Activated T-helper 1 cell treated with anti-CD3 and anti-CD28 coated beads, Interleukin-12 subunit alpha, Interleukin-12 subunit beta, Interleukin-2, Interleukin-4 antibody, amounts not matched to agents 30 ng/mL and 10 ng/mL and 1 ng/mL, durations not matched to agents 14 hours and 24 hours and 36 hours (primary cell): ENCODE measurements at regions not wholly inside any gene's neighbourhood (a gene's known extent, or its start where the extent isn't known, plus 50 kb on each side); places are given as distances from the start of the nearest gene placed in this dataset.

Experiments used
- DNase-seq: peaks from one replicate; pipeline ENCODE4 v3.0.0; 2021; ENCODE audit warnings: low spot score
- H3K27ac Mint-ChIP-seq: one replicate; pipeline ENCODE4 v1.8.0; 2021; ENCODE audit warnings: mild to moderate bottlenecking, mixed read lengths
- H3K27me3 Mint-ChIP-seq: one replicate; pipeline ENCODE4 v1.8.0; 2022; ENCODE audit warnings: mild to moderate bottlenecking, moderate library complexity, mixed read lengths; ENCODE audit not compliant: insufficient read depth
- H3K36me3 Mint-ChIP-seq: one replicate; pipeline ENCODE4 v1.8.0; 2021; ENCODE audit warnings: low read depth, mixed read lengths
- H3K4me1 Mint-ChIP-seq: one replicate; pipeline ENCODE4 v1.8.0; 2021; ENCODE audit warnings: low read depth, mixed read lengths
- H3K4me3 Mint-ChIP-seq: one replicate; pipeline ENCODE4 v1.8.0; 2021; ENCODE audit warnings: mild to moderate bottlenecking, moderate library complexity, mixed read lengths
- H3K9me3 Mint-ChIP-seq: one replicate; pipeline ENCODE4 v1.8.0; 2021; ENCODE audit warnings: mixed read lengths
- intact Hi-C: fragments of 100-400 bp; cut with micrococcal nuclease; formaldehyde crosslinking; loops from one replicate; pipeline ENCODE4 v1.15.1; 2024

GRCh38 chr10:129344103-129344502 is 122.9 kb upstream of the MGMT start:
- no peak for DNase-seq
- intact Hi-C loops = no loop called here
- H3K4me3 Mint-ChIP-seq = no peak overlapping the region
- no peaks in the 10 kb centered on the region for H3K36me3 Mint-ChIP-seq
- no peaks in the 10 kb centered on the region for H3K9me3 Mint-ChIP-seq
- no peak overlapping the region for H3K27ac Mint-ChIP-seq
- no peaks in the 10 kb centered on the region for H3K4me1 Mint-ChIP-seq
- no peaks in the 10 kb centered on the region for H3K27me3 Mint-ChIP-seq

- Mint-ChIP-seq H3K27me3 (no peaks in the 10 kb centered on the region), H3K9me3 (no peaks in the 10 kb centered on the region), H3K27ac (no peak overlapping the region), H3K4me3 (no peak overlapping the region), H3K4me1 (no peaks in the 10 kb centered on the region), H3K36me3 (no peaks in the 10 kb centered on the region)
- DNase-seq = no peak
- intact Hi-C loops = no loop called here
Measured at GRCh38 chr10:129344731-129345355, 122.2 kb upstream of the MGMT start.

- intact Hi-C loops = no loop called here
- DNase-seq = no peak
- no peaks in the 10 kb centered on the region for H3K27me3 Mint-ChIP-seq
- no peak overlapping the region for H3K27ac Mint-ChIP-seq
- H3K4me1 Mint-ChIP-seq = no peaks in the 10 kb centered on the region
- no peak overlapping the region for H3K4me3 Mint-ChIP-seq
- H3K9me3 Mint-ChIP-seq = no peaks in the 10 kb centered on the region
- no peaks in the 10 kb centered on the region for H3K36me3 Mint-ChIP-seq
Measured at GRCh38 chr10:129345763-129346162, 121.3 kb upstream of the MGMT start.

- H3K4me3 Mint-ChIP-seq = no peak overlapping the region
- H3K27me3 Mint-ChIP-seq = peaks cover 2% of the 10 kb centered on the region
- intact Hi-C loops = no loop called here
- no peak for DNase-seq
- no peak overlapping the region for H3K27ac Mint-ChIP-seq
- no peaks in the 10 kb centered on the region for H3K4me1 Mint-ChIP-seq
- H3K9me3 Mint-ChIP-seq = no peaks in the 10 kb centered on the region
- H3K36me3 Mint-ChIP-seq = no peaks in the 10 kb centered on the region
Measured at GRCh38 chr10:129350690-129351089, 116.4 kb upstream of the MGMT start.

GRCh38 chr10:129353101-129353500 is 113.9 kb upstream of the MGMT start:
- no peaks in the 10 kb centered on the region for H3K4me1 Mint-ChIP-seq
- no peak for DNase-seq
- peaks cover 6% of the 10 kb centered on the region for H3K9me3 Mint-ChIP-seq
- no peak overlapping the region for H3K27ac Mint-ChIP-seq
- intact Hi-C loops = no loop called here
- H3K4me3 Mint-ChIP-seq = no peak overlapping the region
- H3K27me3 Mint-ChIP-seq = peaks cover 2% of the 10 kb centered on the region
- H3K36me3 Mint-ChIP-seq = no peaks in the 10 kb centered on the region

- intact Hi-C loops = no loop called here
- no peak for DNase-seq
- H3K9me3 Mint-ChIP-seq = peaks cover 6% of the 10 kb centered on the region
- no peak overlapping the region for H3K4me3 Mint-ChIP-seq
- H3K4me1 Mint-ChIP-seq = no peaks in the 10 kb centered on the region
- H3K27me3 Mint-ChIP-seq = no peaks in the 10 kb centered on the region
- no peaks in the 10 kb centered on the region for H3K36me3 Mint-ChIP-seq
- no peak overlapping the region for H3K27ac Mint-ChIP-seq
Measured at GRCh38 chr10:129360046-129360445, 107.0 kb upstream of the MGMT start.

- Mint-ChIP-seq H3K36me3 (no peaks in the 10 kb centered on the region), H3K4me3 (no peak overlapping the region), H3K27ac (no peak overlapping the region), H3K27me3 (no peaks in the 10 kb centered on the region), H3K4me1 (no peaks in the 10 kb centered on the region), H3K9me3 (no peaks in the 10 kb centered on the region)
- intact Hi-C loops = no loop called here
- no peak for DNase-seq
Measured at GRCh38 chr10:129361676-129362376, 105.2 kb upstream of the MGMT start.

- no peak for DNase-seq
- intact Hi-C loops = no loop called here
- Mint-ChIP-seq H3K4me3 (no peak overlapping the region), H3K27me3 (no peaks in the 10 kb centered on the region), H3K4me1 (no peaks in the 10 kb centered on the region), H3K27ac (no peak overlapping the region), H3K36me3 (no peaks in the 10 kb centered on the region), H3K9me3 (no peaks in the 10 kb centered on the region)
Measured at GRCh38 chr10:129364949-129365348, 102.1 kb upstream of the MGMT start.

- Mint-ChIP-seq H3K4me3 (no peak overlapping the region), H3K4me1 (no peaks in the 10 kb centered on the region), H3K36me3 (no peaks in the 10 kb centered on the region), H3K27ac (no peak overlapping the region), H3K27me3 (no peaks in the 10 kb centered on the region), H3K9me3 (no peaks in the 10 kb centered on the region)
- no peak for DNase-seq
- intact Hi-C loops = no loop called here
Measured at GRCh38 chr10:129365767-129366402, 101.2 kb upstream of the MGMT start.

- Mint-ChIP-seq H3K27ac (no peak overlapping the region), H3K4me1 (no peaks in the 10 kb centered on the region), H3K36me3 (no peaks in the 10 kb centered on the region), H3K9me3 (no peaks in the 10 kb centered on the region), H3K4me3 (no peak overlapping the region), H3K27me3 (peaks cover 4% of the 10 kb centered on the region)
- intact Hi-C loops = no loop called here
- no peak for DNase-seq
Measured at GRCh38 chr10:129366450-129366849, 100.6 kb upstream of the MGMT start.

GRCh38 chr10:129369566-129369965 is 97.5 kb upstream of the MGMT start:
- intact Hi-C loops = no loop called here
- no peak for DNase-seq

GRCh38 chr10:129371541-129371940 is 95.5 kb upstream of the MGMT start:
- H3K27ac Mint-ChIP-seq = no peak overlapping the region
- H3K27me3 Mint-ChIP-seq = peaks cover 23% of the 10 kb centered on the region
- H3K9me3 Mint-ChIP-seq = no peaks in the 10 kb centered on the region
- H3K36me3 Mint-ChIP-seq = no peaks in the 10 kb centered on the region
- no peak overlapping the region for H3K4me3 Mint-ChIP-seq
- no peaks in the 10 kb centered on the region for H3K4me1 Mint-ChIP-seq
- DNase-seq = no peak
- intact Hi-C loops = no loop called here

More at GRCh38 chr10:129369566-129369965, 97.5 kb upstream of the MGMT start:
- no peaks in the 10 kb centered on the region for H3K36me3 Mint-ChIP-seq
- no peak overlapping the region for H3K4me3 Mint-ChIP-seq
- peaks cover 23% of the 10 kb centered on the region for H3K27me3 Mint-ChIP-seq
- H3K9me3 Mint-ChIP-seq = no peaks in the 10 kb centered on the region
- H3K27ac Mint-ChIP-seq = no peak overlapping the region
- no peaks in the 10 kb centered on the region for H3K4me1 Mint-ChIP-seq

GRCh38 chr10:129372172-129372571 is 94.9 kb upstream of the MGMT start:
- Mint-ChIP-seq H3K4me3 (no peak overlapping the region), H3K27ac (no peak overlapping the region), H3K36me3 (no peaks in the 10 kb centered on the region), H3K4me1 (no peaks in the 10 kb centered on the region), H3K9me3 (no peaks in the 10 kb centered on the region), H3K27me3 (peaks cover 23% of the 10 kb centered on the region)
- no peak for DNase-seq
- intact Hi-C loops = no loop called here
